Breast epithelium (tissue), 3 donors: ENCODE measurements at regions not wholly inside any gene's neighbourhood (a gene's known extent, or its start where the extent isn't known, plus 50 kb on each side); places are given as distances from the start of the nearest gene placed in this dataset.

Experiments used
- POLR2A ChIP-seq: fragments of 450-650 bp; IDR thresholded peaks from one replicate; pipeline ENCODE4 v1.6.1; 2016; ENCODE audit warnings: antibody characterized with exemption, mild to moderate bottlenecking, moderate library complexity
- POLR2AphosphoS5 ChIP-seq, 3 donors: sonication (generic); formaldehyde crosslinking; IDR thresholded peaks; one replicate each; pipeline ENCODE4 v1.6.1; 2017; ENCODE audit warnings: antibody characterized with exemption in 3 of 3
- TF ChIP-seq, protein P1 (sequence below), 3 donors: fragments of 450-650 bp; IDR thresholded peaks; one replicate each; pipeline ENCODE4 v1.5.1; 2016 to 2017; ENCODE audit warnings: antibody characterized with exemption in 3 of 3, mild to moderate bottlenecking in 3 of 3, moderate library complexity in 3 of 3

GRCh38 chr4:94156826-94157225 is 50.8 kb upstream of the SMARCAD1 start:
- no peak for TF ChIP-seq POLR2AphosphoS5 (IDR thresholded peaks at IDR 0.05)
- TF ChIP-seq, protein P1, sequence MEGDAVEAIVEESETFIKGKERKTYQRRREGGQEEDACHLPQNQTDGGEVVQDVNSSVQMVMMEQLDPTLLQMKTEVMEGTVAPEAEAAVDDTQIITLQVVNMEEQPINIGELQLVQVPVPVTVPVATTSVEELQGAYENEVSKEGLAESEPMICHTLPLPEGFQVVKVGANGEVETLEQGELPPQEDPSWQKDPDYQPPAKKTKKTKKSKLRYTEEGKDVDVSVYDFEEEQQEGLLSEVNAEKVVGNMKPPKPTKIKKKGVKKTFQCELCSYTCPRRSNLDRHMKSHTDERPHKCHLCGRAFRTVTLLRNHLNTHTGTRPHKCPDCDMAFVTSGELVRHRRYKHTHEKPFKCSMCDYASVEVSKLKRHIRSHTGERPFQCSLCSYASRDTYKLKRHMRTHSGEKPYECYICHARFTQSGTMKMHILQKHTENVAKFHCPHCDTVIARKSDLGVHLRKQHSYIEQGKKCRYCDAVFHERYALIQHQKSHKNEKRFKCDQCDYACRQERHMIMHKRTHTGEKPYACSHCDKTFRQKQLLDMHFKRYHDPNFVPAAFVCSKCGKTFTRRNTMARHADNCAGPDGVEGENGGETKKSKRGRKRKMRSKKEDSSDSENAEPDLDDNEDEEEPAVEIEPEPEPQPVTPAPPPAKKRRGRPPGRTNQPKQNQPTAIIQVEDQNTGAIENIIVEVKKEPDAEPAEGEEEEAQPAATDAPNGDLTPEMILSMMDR (IDR thresholded peaks at IDR 0.05), result no peak
- TF ChIP-seq POLR2A, result no peak
